MG63 (cell line): ENCODE measurements at regions not wholly inside any gene's neighbourhood (a gene's known extent, or its start where the extent isn't known, plus 50 kb on each side); places are given as distances from the start of the nearest gene placed in this dataset.

ENCODE experiments used
- DNase-seq: peaks from one replicate; pipeline ENCODE4 v3.0.0-alpha.2; 2020
- H3K27me3 ChIP-seq: fragments of 250-450 bp; sonication (Bioruptor Pico); 2 replicates; pipeline ENCODE4 v1.5.1; 2020; ENCODE audit warnings: mild to moderate bottlenecking, moderate library complexity
- H3K36me3 ChIP-seq: fragments of 250-450 bp; sonication (Bioruptor Pico); 2 replicates; pipeline ENCODE4 v1.5.1; 2020; ENCODE audit warnings: mild to moderate bottlenecking, moderate library complexity
- H3K4me3 ChIP-seq: fragments of 250-450 bp; sonication (Bioruptor Pico); 2 replicates; pipeline ENCODE4 v1.5.1; 2020; ENCODE audit warnings: mild to moderate bottlenecking, moderate library complexity
- H3K9me3 ChIP-seq: fragments of 250-450 bp; sonication (Bioruptor Pico); 2 replicates; pipeline ENCODE4 v1.5.1; 2020; ENCODE audit warnings: mild to moderate bottlenecking, moderate library complexity

- DNase-seq = peak; percentile 74
- Histone ChIP-seq H3K9me3 (no peaks in the 10 kb centered on the region), H3K4me3 (no peak overlapping the region), H3K27me3 (no peaks in the 10 kb centered on the region), H3K36me3 (no peaks in the 10 kb centered on the region; the same call in 1 of the 2 replicates)
Observed at GRCh38 chr5:34522599-34523386, 133.3 kb upstream of the RAI14 start.

GRCh38 chr5:34523387-34523726, 132.8 kb upstream of the RAI14 start:
- H3K4me3 ChIP-seq = no peak overlapping the region
- no peak for DNase-seq
- no peaks in the 10 kb centered on the region for H3K9me3 ChIP-seq
- H3K36me3 ChIP-seq = no peaks in the 10 kb centered on the region; the same call in 1 of the 2 replicates
- no peaks in the 10 kb centered on the region for H3K27me3 ChIP-seq

GRCh38 chr5:34524123-34524522, 132.0 kb upstream of the RAI14 start:
- DNase-seq = peak; percentile 56
- Histone ChIP-seq H3K9me3 (no peaks in the 10 kb centered on the region), H3K4me3 (no peak overlapping the region), H3K36me3 (no peaks in the 10 kb centered on the region; the same call in 1 of the 2 replicates), H3K27me3 (no peaks in the 10 kb centered on the region)

- DNase-seq = no peak
- H3K9me3 ChIP-seq = no peaks in the 10 kb centered on the region
- H3K27me3 ChIP-seq = no peaks in the 10 kb centered on the region
- no peak overlapping the region for H3K4me3 ChIP-seq
- no peaks in the 10 kb centered on the region; the same call in 1 of the 2 replicates for H3K36me3 ChIP-seq
Observed at GRCh38 chr5:34525761-34526160, 130.4 kb upstream of the RAI14 start.

DNA sequence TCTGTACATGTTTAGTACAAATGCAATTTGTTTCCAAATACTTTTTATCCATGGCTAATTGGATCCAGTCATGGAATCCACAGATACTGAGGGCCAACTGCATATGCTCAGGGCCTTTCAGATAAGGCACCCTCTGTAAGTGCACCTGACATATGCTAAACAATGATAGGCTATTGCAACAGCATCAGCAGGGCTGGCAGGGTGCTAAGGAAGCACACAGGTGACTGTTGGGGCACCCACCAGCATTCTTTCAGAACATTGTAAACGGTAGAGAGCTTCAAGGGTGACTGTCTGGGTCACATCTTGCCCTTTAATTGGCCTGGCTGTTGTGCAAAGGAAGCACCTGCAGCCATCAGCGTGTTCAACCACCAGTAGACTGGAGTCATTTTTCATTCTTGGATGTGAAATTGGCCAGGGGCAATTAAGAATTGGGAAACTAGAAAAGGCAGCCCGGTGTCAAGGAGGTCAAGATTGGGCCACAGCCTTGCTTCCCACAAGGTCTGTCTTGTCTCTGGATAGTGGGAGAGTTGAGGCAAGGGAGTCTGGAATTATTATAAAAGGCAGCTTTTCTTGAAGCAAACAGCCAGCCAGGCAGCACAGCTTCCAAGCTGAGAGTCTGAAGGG, 129.3 kb upstream of the RAI14 start:
- no peaks in the 10 kb centered on the region for H3K9me3 ChIP-seq
- no peak overlapping the region for H3K4me3 ChIP-seq
- H3K27me3 ChIP-seq = no peaks in the 10 kb centered on the region
- no peak for DNase-seq
- H3K36me3 ChIP-seq = no peaks in the 10 kb centered on the region; the same call in 1 of the 2 replicates

GRCh38 chr5:34529581-34530331, 126.4 kb upstream of the RAI14 start:
- Histone ChIP-seq H3K9me3 (peaks cover 4% of the 10 kb centered on the region; the same call in 1 of the 2 replicates), H3K27me3 (no peaks in the 10 kb centered on the region), H3K36me3 (no peaks in the 10 kb centered on the region), H3K4me3 (no peak overlapping the region)
- no peak for DNase-seq

GRCh38 chr5:34530637-34531036, 125.5 kb upstream of the RAI14 start:
- Histone ChIP-seq H3K27me3 (no peaks in the 10 kb centered on the region), H3K4me3 (no peak overlapping the region), H3K9me3 (peaks cover 4% of the 10 kb centered on the region; the same call in 1 of the 2 replicates), H3K36me3 (no peaks in the 10 kb centered on the region)
- DNase-seq = no peak

DNA sequence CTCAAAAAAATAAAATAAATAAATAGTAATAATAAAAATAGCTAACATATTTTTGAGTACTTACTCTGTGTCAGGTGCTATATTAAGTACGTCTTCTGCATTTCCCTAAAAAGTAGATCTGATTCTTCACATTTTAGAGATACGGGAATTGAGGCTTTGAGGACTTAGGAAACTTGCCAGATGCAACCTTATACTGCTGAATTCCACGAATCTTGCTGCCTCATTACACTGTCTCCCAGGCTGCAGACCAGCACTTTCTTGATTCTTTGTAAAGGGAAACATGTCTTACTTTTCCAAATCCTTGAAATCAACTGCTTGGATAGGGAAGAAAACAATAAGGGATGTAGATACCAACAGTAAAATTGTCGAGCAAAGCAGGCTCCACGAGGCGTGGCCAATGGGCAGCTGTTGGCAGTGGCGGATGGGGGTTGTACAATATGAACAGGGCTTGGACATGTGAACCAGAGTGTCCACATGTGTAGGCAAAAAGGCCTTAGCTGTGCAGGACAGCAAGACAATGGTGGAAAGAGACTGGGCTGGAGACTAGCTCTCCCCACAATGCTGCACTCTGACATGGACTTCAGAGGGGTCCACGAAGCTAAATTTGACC, 124.3 kb upstream of the RAI14 start:
- Histone ChIP-seq H3K4me3 (no peak overlapping the region), H3K9me3 (peaks cover 4% of the 10 kb centered on the region; the same call in 1 of the 2 replicates), H3K27me3 (no peaks in the 10 kb centered on the region), H3K36me3 (no peaks in the 10 kb centered on the region)
- DNase-seq = no peak

- Histone ChIP-seq H3K4me3 (no peak overlapping the region), H3K36me3 (no peaks in the 10 kb centered on the region), H3K27me3 (no peaks in the 10 kb centered on the region), H3K9me3 (peaks cover 4% of the 10 kb centered on the region; the same call in 1 of the 2 replicates)
- peak; percentile 52 for DNase-seq
Observed at GRCh38 chr5:34533582-34534522, 122.3 kb upstream of the RAI14 start.

DNA sequence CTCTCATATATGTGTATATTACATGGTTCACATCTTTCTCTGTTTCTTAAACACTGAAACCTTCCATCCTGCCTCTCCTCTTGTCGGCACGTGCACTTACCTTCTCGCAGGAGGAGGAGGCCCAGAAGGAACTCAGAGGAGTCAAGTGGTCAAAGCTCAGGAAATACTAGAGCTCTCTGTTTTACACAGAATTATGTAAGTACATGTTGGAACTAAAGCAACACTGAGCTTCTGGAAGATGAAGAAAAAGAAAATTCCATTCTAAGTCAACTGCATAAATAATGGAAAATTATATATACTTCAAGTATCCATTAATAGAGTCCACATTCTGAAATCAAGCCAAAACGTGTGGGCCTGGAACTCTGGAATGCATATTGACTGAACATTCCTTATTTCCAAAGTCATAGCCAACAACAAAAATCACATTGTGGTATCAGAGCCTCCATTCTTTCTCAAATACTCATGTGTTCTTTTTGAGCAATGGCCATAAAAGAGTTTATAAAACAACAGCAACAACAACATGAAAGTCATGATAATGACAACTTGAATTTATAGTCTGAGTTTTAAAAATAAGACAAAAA, 121.5 kb upstream of the RAI14 start:
- Histone ChIP-seq H3K36me3 (no peaks in the 10 kb centered on the region), H3K4me3 (no peak overlapping the region), H3K9me3 (peaks cover 4% of the 10 kb centered on the region; the same call in 1 of the 2 replicates), H3K27me3 (no peaks in the 10 kb centered on the region)
- peak; percentile 70 for DNase-seq

DNA sequence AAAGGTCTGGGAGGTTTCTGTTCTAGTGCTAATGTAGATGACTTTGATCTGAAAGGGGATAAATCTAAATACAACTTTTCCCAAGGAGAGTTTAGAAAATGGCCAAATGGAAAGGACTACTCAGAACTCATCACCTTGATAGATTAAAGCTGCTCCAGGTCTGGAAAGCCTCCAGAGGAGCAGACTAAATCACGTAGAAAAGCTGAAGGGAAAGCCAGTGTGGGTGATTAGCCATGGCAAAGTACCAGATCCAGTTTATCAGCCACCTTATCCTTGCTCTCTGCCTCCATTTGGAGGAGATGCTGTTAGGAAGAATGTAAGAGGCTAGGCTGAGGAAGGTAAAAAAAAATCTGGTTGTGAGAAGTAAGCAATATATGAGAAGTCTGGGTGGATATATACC, 120.7 kb upstream of the RAI14 start:
- no peak for DNase-seq
- no peaks in the 10 kb centered on the region for H3K36me3 ChIP-seq
- peaks cover 4% of the 10 kb centered on the region; the same call in 1 of the 2 replicates for H3K9me3 ChIP-seq
- no peak overlapping the region for H3K4me3 ChIP-seq
- no peaks in the 10 kb centered on the region for H3K27me3 ChIP-seq

- H3K27me3 ChIP-seq = no peaks in the 10 kb centered on the region
- H3K9me3 ChIP-seq = peaks cover 4% of the 10 kb centered on the region; the same call in 1 of the 2 replicates
- no peak for DNase-seq
Observed at GRCh38 chr5:34535944-34536623, 120.0 kb upstream of the RAI14 start.

DNA sequence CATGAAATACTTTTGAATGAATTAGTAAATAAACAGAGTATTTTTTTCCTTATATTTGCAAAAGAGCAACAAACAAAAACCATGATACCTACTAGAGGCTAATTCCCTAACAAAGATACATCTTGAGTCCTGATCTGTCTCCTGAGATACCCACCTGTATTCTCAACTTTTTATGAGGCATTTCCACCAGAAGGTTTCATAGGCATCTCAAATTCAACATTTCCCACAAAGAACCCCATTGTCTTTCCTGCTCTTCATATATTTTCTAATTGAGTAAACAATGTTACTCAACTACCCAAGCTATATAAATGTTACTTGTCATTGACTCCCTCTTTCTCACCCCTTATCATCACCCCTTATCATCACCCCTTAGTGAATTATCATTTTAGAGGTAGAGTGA, 119.4 kb upstream of the RAI14 start:
- no peak for DNase-seq
- H3K4me3 ChIP-seq = no peak overlapping the region
- peaks cover 6% of the 10 kb centered on the region; the same call in 1 of the 2 replicates for H3K9me3 ChIP-seq
- H3K36me3 ChIP-seq = no peaks in the 10 kb centered on the region
- no peaks in the 10 kb centered on the region for H3K27me3 ChIP-seq

More at GRCh38 chr5:34535944-34536623, 120.0 kb upstream of the RAI14 start:
- no peaks in the 10 kb centered on the region for H3K36me3 ChIP-seq
- H3K4me3 ChIP-seq = no peak overlapping the region

DNA sequence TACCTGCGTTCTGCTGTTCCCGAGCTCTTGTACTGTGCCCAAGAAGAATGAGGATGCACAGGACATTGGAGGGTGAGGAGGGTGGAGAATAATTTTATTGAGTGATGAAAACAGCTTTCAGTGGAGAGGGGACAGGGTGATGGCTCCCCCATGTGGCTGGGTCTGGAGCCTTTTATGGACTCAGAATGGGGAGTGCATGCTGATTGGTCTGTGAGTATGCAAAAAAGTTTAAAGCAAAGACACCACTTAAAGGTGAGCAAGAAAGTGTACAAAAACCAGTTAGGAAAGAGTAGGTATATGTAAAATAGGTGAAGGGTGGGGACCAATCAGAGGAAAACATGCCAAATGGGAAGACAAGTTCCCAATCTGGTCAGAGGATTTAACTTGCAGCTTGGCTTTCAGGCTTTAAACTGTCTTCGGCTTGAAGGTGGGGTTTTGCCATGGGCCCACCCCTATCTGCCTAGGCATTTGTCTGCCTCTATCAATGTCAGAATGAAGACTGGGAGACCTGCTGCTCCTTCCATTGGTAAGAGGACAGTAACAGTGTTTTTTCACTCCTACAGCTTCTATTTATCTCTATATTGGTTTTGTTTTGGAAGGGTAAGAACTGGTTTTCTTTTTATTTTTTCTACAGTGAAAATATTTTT, 118.0 kb upstream of the RAI14 start:
- Histone ChIP-seq H3K9me3 (peaks cover 9% of the 10 kb centered on the region; the same call in 1 of the 2 replicates), H3K27me3 (no peaks in the 10 kb centered on the region), H3K4me3 (no peak overlapping the region), H3K36me3 (no peaks in the 10 kb centered on the region)
- no peak for DNase-seq

GRCh38 chr5:34539183-34539582, 116.9 kb upstream of the RAI14 start:
- no peak overlapping the region for H3K4me3 ChIP-seq
- no peak for DNase-seq
- H3K9me3 ChIP-seq = peaks cover 8% of the 10 kb centered on the region; the same call in 1 of the 2 replicates
- H3K27me3 ChIP-seq = no peaks in the 10 kb centered on the region
- H3K36me3 ChIP-seq = no peaks in the 10 kb centered on the region
